HS-5 (cell line): ENCODE measurements at regions not wholly inside any gene's neighbourhood (a gene's known extent, or its start where the extent isn't known, plus 50 kb on each side); places are given as distances from the start of the nearest gene placed in this dataset.

Experiments used
- DNase-seq: peaks from one replicate; pipeline ENCODE4 v3.0.0-alpha.2; 2012; ENCODE audit warnings: low read depth

- DNase-seq, result no peak
Measured at GRCh38 chr6:56715741-56716140, 73.1 kb upstream of the DST start.

- peak; percentile 91 for DNase-seq
Measured at GRCh38 chr6:56714982-56715456, 72.3 kb upstream of the DST start.

GRCh38 chr6:56714273-56714672, 71.6 kb upstream of the DST start:
- DNase-seq, result no peak

GRCh38 chr6:56713254-56713672, 70.6 kb upstream of the DST start:
- no peak for DNase-seq

GRCh38 chr6:56710967-56711366, 68.3 kb upstream of the DST start:
- no peak for DNase-seq

- DNase-seq, result no peak
Measured at GRCh38 chr6:56709650-56710049, 67.0 kb upstream of the DST start.

GRCh38 chr6:56708810-56709597, 66.3 kb upstream of the DST start:
- peak; percentile 91 for DNase-seq

- DNase-seq, result no peak
Measured at GRCh38 chr6:56706981-56707726, 64.5 kb upstream of the DST start.

GRCh38 chr6:56699066-56699654, 56.5 kb upstream of the DST start:
- no peak for DNase-seq

- DNase-seq, result no peak
Measured at GRCh38 chr6:56695702-56696101, 53.0 kb upstream of the DST start.

GRCh38 chr6:56694002-56694401, 51.3 kb upstream of the DST start:
- no peak for DNase-seq

GRCh38 chr6:56693246-56693607, 50.5 kb upstream of the DST start:
- peak; percentile 80 for DNase-seq

GRCh38 chr6:56692523-56693245, 50.0 kb upstream of the DST start:
- no peak for DNase-seq
